K562 (cell line): ENCODE measurements at regions not wholly inside any gene's neighbourhood (a gene's known extent, or its start where the extent isn't known, plus 50 kb on each side); places are given as distances from the start of the nearest gene placed in this dataset.

Experiments used
- ATAC-seq: fragments of 200-7000 bp; cut with Tn5 transposase; 3 replicates; pipeline ENCODE4 v1.9.1; 2020; ENCODE audit warnings: moderate library complexity
- BruUV-seq: library from RNA; stranded (reverse); fragments of 400-500 nt; replicated peaks from 2 replicates; lab custom pipeline; 2021; lab: Mats Ljungman, UMichigan
- CTCF ChIA-PET: fragments of 300-600 bp; formaldehyde crosslinking; extraction: SDS; loops from one replicate; lab custom pipeline; 2021; ENCODE audit warnings: low intra/inter-chr PET ratio; lab: Yijun Ruan, JAX
- POLR2A ChIA-PET: fragments of 300-600, 350-650 bp; sonication (Branson Sonifier 250); formaldehyde crosslinking; extraction: SDS; loops from one replicate; lab custom pipeline; 2021; ENCODE audit warnings: antibody characterized with exemption, inconsistent platforms; lab: Yijun Ruan, JAX
- DNase-seq, 4 experiments: peaks; one replicate each; pipeline versions ENCODE4 v3.0.0 to v3.0.0-alpha.2; 2011 to 2018; ENCODE audit warnings: low spot score in 3 of 4, mixed read lengths in 3 of 4; ENCODE audit errors: extremely low read depth in 1 of 4
- FAIRE-seq: peaks from 2 replicates; lab custom pipeline; 2011; peaks lifted over from hg19 to GRCh38; lab: Jason Lieb, UNC
- H2AFZ ChIP-seq: 2 replicates; pipeline ENCODE4 v1.6.0; 2011; ENCODE audit warnings: low read depth, low read length, control low read depth, inconsistent platforms
- H3K27ac ChIP-seq: fragments of 200-600 bp; 3 replicates; pipeline ENCODE4 v1.8.0; 2011; ENCODE audit warnings: low read depth, mild to moderate bottlenecking, control low read depth, inconsistent platforms, low read length, moderate library complexity, mixed read lengths; ENCODE audit errors: extremely low read depth
- H3K27me3 ChIP-seq, 2 experiments: fragments of 300-600 bp in 1 of 2; 2 replicates in 1 of 2; 3 replicates in 1 of 2; pipeline versions ENCODE4 v1.6.0 to v1.8.0; 2011; ENCODE audit warnings: inconsistent platforms in 2 of 2, low read length in 2 of 2, mild to moderate bottlenecking in 1 of 2, mixed read lengths in 1 of 2, moderate library complexity in 1 of 2; ENCODE audit not compliant: control insufficient read depth in 2 of 2, insufficient read depth in 2 of 2
- H3K36me3 ChIP-seq: fragments of 300-600 bp; 3 replicates; pipeline ENCODE4 v1.8.0; 2011; ENCODE audit warnings: mild to moderate bottlenecking, low read length, inconsistent platforms; ENCODE audit not compliant: control insufficient read depth, insufficient read depth
- H3K4me1 ChIP-seq, 2 experiments: fragments of 200-600 bp in 1 of 2; replicated peaks in 1 of 2; 2 replicates in 1 of 2; 3 replicates in 1 of 2; pipeline versions ENCODE4 v1.5.1 to v1.8.0; 2011; ENCODE audit warnings: inconsistent platforms in 2 of 2, low read length in 2 of 2, mild to moderate bottlenecking in 1 of 2, mixed read lengths in 1 of 2, moderate library complexity in 1 of 2; ENCODE audit not compliant: control insufficient read depth in 2 of 2, insufficient read depth in 2 of 2
- H3K4me2 ChIP-seq: 2 replicates; pipeline ENCODE4 v1.6.1; 2011; ENCODE audit warnings: low read length, control low read depth, inconsistent platforms, mixed read lengths; ENCODE audit not compliant: insufficient read depth
- H3K4me3 ChIP-seq: fragments of 200-600 bp; sonication (generic), shearing (Covaris generic); 2 replicates; pipeline ENCODE4 v1.5.1; 2016; ENCODE audit warnings: control low read depth, inconsistent platforms
- H3K79me2 ChIP-seq: fragments of 200-600 bp; 3 replicates; pipeline ENCODE4 v1.8.0; 2011; ENCODE audit warnings: low read length, inconsistent platforms; ENCODE audit not compliant: control insufficient read depth, insufficient read depth
- H3K9ac ChIP-seq, 2 experiments: 2 replicates each; pipeline versions ENCODE4 v1.6.0 to v1.6.1; 2011; ENCODE audit warnings: low read depth in 2 of 2, low read length in 2 of 2, control low read depth in 1 of 2, inconsistent platforms in 1 of 2, mild to moderate bottlenecking in 1 of 2, mixed read lengths in 1 of 2; ENCODE audit not compliant: insufficient read depth in 1 of 2
- H3K9me1 ChIP-seq: one replicate; pipeline ENCODE4 v1.6.0; 2011; ENCODE audit warnings: inconsistent platforms, mild to moderate bottlenecking, low read length, moderate library complexity; ENCODE audit not compliant: control insufficient read depth, insufficient read depth
- H3K9me3 ChIP-seq: replicated peaks from 2 replicates; pipeline ENCODE4 v1.5.1; 2011; ENCODE audit warnings: low read depth, low read length, inconsistent platforms; ENCODE audit not compliant: control insufficient read depth, insufficient read depth
- H4K20me1 ChIP-seq: replicated peaks from 2 replicates; pipeline ENCODE4 v1.6.1; 2011; ENCODE audit warnings: low read length, inconsistent platforms, mixed read lengths; ENCODE audit not compliant: control insufficient read depth, insufficient read depth
- CAMTA2 ChIP-seq: fragments of 250-450 bp; sonication (Bioruptor Pico); conservative IDR thresholded peaks from 2 replicates; pipeline ENCODE4 v1.5.1; 2022
- E2F3 ChIP-seq: fragments of 250-450 bp; sonication (Bioruptor Pico); IDR thresholded peaks from 2 replicates; pipeline ENCODE4 v1.4.0; 2020; ENCODE audit warnings: mild to moderate bottlenecking
- E2F5 ChIP-seq: sonication (generic); formaldehyde crosslinking; IDR thresholded peaks from 2 replicates; pipeline ENCODE4 v1.8.0; 2022; ENCODE audit warnings: mild to moderate bottlenecking, missing genetic modification reagents
- ETS1 ChIP-seq: conservative IDR thresholded peaks from 2 replicates; pipeline ENCODE4 v1.6.1; 2011; ENCODE audit warnings: low read depth, mild to moderate bottlenecking, low read length; ENCODE audit not compliant: control insufficient read depth
- FOXJ2 ChIP-seq: fragments of 200-800 bp; sonication (Bioruptor generic); IDR thresholded peaks from 2 replicates; pipeline ENCODE4 v1.6.1; 2016; ENCODE audit warnings: missing genetic modification characterization, missing compliant biosample characterization
- NFE2 ChIP-seq: IDR thresholded peaks from 2 replicates; pipeline ENCODE4 v1.6.1; 2014; ENCODE audit warnings: antibody characterized with exemption, low read depth
- NFIX ChIP-seq: fragments of 250-450 bp; sonication (Bioruptor Pico); IDR thresholded peaks from 2 replicates; pipeline ENCODE4 v1.4.0; 2020; ENCODE audit warnings: low read depth, mild to moderate bottlenecking, moderate library complexity
- STAG1 ChIP-seq: sonication (generic); formaldehyde crosslinking; IDR thresholded peaks from 2 replicates; pipeline ENCODE4 v1.5.0; 2020; ENCODE audit warnings: missing genetic modification reagents, borderline replicate concordance
- WGBS: fragments of 100-300 bp; shearing (Covaris generic); methylation state at CpG from one replicate; pipeline ENCODE4 v1.1.6; 2016; ENCODE audit warnings: low coverage, mixed read lengths; ENCODE audit not compliant: insufficient coverage; ENCODE audit errors: missing lambda C conversion rate; 5-methylcytosine and 5-hydroxymethylcytosine counted together
- in situ Hi-C: fragments of 300-500 bp; cut with MboI; formaldehyde crosslinking; loops from 4 replicates; pipeline ENCODE4 v1.15.0; 2018; ENCODE audit warnings: inconsistent platforms, mixed read lengths
- intact Hi-C: fragments of 100-400 bp; cut with micrococcal nuclease; formaldehyde crosslinking; loops from 2 replicates; pipeline ENCODE4 v1.14.2; 2022
- TF ChIP-seq, protein P1 (sequence below): sonication (generic); formaldehyde crosslinking; IDR thresholded peaks from 2 replicates; pipeline ENCODE4 v1.8.0; 2023; ENCODE audit warnings: mild to moderate bottlenecking, missing genetic modification reagents

DNA sequence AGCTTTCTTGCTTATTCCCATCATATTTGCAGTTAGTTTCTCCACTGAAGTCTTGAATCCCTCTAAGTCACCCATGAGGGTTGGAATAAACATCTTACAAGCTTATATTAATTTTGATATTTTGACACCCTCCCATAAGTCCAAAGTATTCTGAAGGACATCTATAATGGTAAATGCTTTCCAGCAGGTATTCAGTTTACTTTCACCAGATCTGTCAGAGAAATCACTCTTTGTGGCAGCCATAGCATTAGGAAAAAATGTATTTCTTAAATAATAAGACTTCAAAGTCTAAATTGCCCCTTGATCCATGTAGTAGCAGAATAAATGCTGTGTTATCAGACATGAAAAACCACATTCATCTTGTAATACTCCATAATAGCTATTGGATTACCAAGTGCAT lies 1371.7 kb upstream of the PABPC4L start:
- intact Hi-C loops (no loop called here), in situ Hi-C loops (no loop called here)
- no peaks in the 10 kb centered on the region for H3K79me2 ChIP-seq
- POLR2A ChIA-PET, result no interaction called here
- no peaks in the 10 kb centered on the region for H3K4me1 ChIP-seq
- H3K27me3 ChIP-seq, result no peaks in the 10 kb centered on the region
- no peak overlapping the region for H3K4me2 ChIP-seq
- no peak overlapping the region for H3K9ac ChIP-seq
- TF ChIP-seq E2F5 (CRISPR knock-in tag), result no peak
- TF ChIP-seq FOXJ2 (tag), result no peak
- TF ChIP-seq, protein P1, sequence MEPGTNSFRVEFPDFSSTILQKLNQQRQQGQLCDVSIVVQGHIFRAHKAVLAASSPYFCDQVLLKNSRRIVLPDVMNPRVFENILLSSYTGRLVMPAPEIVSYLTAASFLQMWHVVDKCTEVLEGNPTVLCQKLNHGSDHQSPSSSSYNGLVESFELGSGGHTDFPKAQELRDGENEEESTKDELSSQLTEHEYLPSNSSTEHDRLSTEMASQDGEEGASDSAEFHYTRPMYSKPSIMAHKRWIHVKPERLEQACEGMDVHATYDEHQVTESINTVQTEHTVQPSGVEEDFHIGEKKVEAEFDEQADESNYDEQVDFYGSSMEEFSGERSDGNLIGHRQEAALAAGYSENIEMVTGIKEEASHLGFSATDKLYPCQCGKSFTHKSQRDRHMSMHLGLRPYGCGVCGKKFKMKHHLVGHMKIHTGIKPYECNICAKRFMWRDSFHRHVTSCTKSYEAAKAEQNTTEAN (CRISPR knock-in tag), result no peak
- TF ChIP-seq CAMTA2, result no peak
- no peak for TF ChIP-seq E2F3 (CRISPR knock-in tag)
- H3K27ac ChIP-seq, result no peak overlapping the region
- FAIRE-seq (no peak), DNase-seq (no peak), ATAC-seq (no peak)
- H3K4me3 ChIP-seq, result no peak overlapping the region
- no peaks in the 10 kb centered on the region for H4K20me1 ChIP-seq
- H3K9me1 ChIP-seq, result no peaks in the 10 kb centered on the region
- CTCF ChIA-PET, result no interaction called here
- no TSS peak for BruUV-seq
- no peaks in the 10 kb centered on the region for H3K9me3 ChIP-seq
- no peak overlapping the region for H2AFZ ChIP-seq
- H3K36me3 ChIP-seq, result no peaks in the 10 kb centered on the region

- no peaks in the 10 kb centered on the region for H3K79me2 ChIP-seq
- 0% methylated on average over 1 of the region's 1 CpG for WGBS
- no TSS peak for BruUV-seq
- intact Hi-C loops, result no loop called here
- H3K36me3 ChIP-seq, result no peaks in the 10 kb centered on the region
- no peak overlapping the region for H3K27ac ChIP-seq
- no peak overlapping the region for H3K9ac ChIP-seq
- TF ChIP-seq ETS1 (no peak), NFIX (CRISPR knock-in tag) (no peak), STAG1 (CRISPR knock-in tag) (no peak), NFE2 (0 out of 2 replicates have a peak, but pooled peaks have one; percentile 21)
- in situ Hi-C loops, result no loop called here
- no peaks in the 10 kb centered on the region for H3K9me1 ChIP-seq
- ChIA-PET CTCF (no interaction called here), POLR2A (no interaction called here)
- no peaks in the 10 kb centered on the region for H3K9me3 ChIP-seq
- ATAC-seq, result no peak
- no peak overlapping the region for H2AFZ ChIP-seq
- H3K4me2 ChIP-seq, result no peak overlapping the region
- no peak for FAIRE-seq
- H3K27me3 ChIP-seq, result no peaks in the 10 kb centered on the region
- H4K20me1 ChIP-seq, result no peaks in the 10 kb centered on the region
- no peak for DNase-seq
- H3K4me3 ChIP-seq, result no peak overlapping the region
- H3K4me1 ChIP-seq, result no peaks in the 10 kb centered on the region
Measured at GRCh38 chr4:135564090-135564489, 1362.5 kb upstream of the PABPC4L start.
